Stomach (tissue), 4 donors: ENCODE measurements at regions not wholly inside any gene's neighbourhood (a gene's known extent, or its start where the extent isn't known, plus 50 kb on each side); places are given as distances from the start of the nearest gene placed in this dataset.

ENCODE experiments used
- CTCF ChIP-seq, 7 experiments: fragments of 450-650 bp in 4 of 7; fragments of 200-600 bp in 3 of 7; sonication (generic) in 3 of 7; IDR thresholded peaks; one replicate each; pipeline ENCODE4 v1.5.1; 2016 to 2019; ENCODE audit warnings: antibody characterized with exemption in 7 of 7, control low read depth in 2 of 7, mild to moderate bottlenecking in 1 of 7
- EP300 ChIP-seq: sonication (generic); formaldehyde crosslinking; IDR thresholded peaks from one replicate; pipeline ENCODE4 v1.6.1; 2017; ENCODE audit warnings: antibody characterized with exemption
- POLR2A ChIP-seq, 4 donors: fragments of 450-650 bp; IDR thresholded peaks; one replicate each; pipeline ENCODE4 v1.6.1; 2016; ENCODE audit warnings: antibody characterized with exemption in 4 of 4, control low read depth in 2 of 4, mild to moderate bottlenecking in 1 of 4, moderate library complexity in 1 of 4

- TF ChIP-seq CTCF (IDR thresholded peaks at IDR 0.05) (no peak), EP300 (no peak), POLR2A (IDR thresholded peaks at IDR 0.05) (no peak)
Measured at GRCh38 chr16:9682320-9682719, 499.9 kb downstream of the GRIN2A start.
